Suprapubic skin (tissue), 4 donors: ENCODE measurements at regions not wholly inside any gene's neighbourhood (a gene's known extent, or its start where the extent isn't known, plus 50 kb on each side); places are given as distances from the start of the nearest gene placed in this dataset.

Source experiments
- EP300 ChIP-seq: sonication (generic); formaldehyde crosslinking; IDR thresholded peaks from one replicate; pipeline ENCODE4 v1.6.1; 2017; ENCODE audit warnings: antibody characterized with exemption
- POLR2A ChIP-seq, 2 donors: fragments of 450-650 bp; IDR thresholded peaks; one replicate each; pipeline ENCODE4 v1.6.1; 2017; ENCODE audit warnings: antibody characterized with exemption in 2 of 2, mild to moderate bottlenecking in 2 of 2, moderate library complexity in 2 of 2
- POLR2AphosphoS5 ChIP-seq, 3 donors: sonication (generic); formaldehyde crosslinking; IDR thresholded peaks; one replicate each; pipeline ENCODE4 v1.6.1; 2017; ENCODE audit warnings: antibody characterized with exemption in 3 of 3
- TF ChIP-seq, protein P1 (sequence below), 2 donors: fragments of 200-600 bp in 1 of 2; fragments of 450-650 bp in 1 of 2; sonication (generic) in 1 of 2; IDR thresholded peaks; one replicate each; pipeline ENCODE4 v1.5.1; 2016 to 2019; ENCODE audit warnings: antibody characterized with exemption in 2 of 2, mild to moderate bottlenecking in 1 of 2, moderate library complexity in 1 of 2

DNA sequence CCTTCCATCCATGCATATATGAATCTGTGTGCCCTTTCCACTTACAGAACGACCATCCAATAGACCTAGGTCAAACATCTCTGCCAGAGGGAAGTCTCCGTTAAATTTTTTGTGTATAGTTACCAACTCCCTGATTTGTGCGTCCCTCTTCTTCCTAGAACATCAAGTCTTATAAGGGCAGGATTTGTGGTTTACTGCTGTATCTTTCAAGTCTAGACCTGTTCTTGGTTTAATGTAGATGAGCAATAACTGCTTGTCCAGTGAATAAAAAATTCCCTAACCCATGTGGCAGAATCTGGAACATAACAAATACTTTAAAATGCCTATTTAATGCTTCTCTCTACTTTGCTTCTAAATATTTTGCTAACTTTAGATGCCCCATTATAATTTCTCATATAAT, 988.8 kb downstream of the RAPGEF2 start:
- TF ChIP-seq, protein P1, sequence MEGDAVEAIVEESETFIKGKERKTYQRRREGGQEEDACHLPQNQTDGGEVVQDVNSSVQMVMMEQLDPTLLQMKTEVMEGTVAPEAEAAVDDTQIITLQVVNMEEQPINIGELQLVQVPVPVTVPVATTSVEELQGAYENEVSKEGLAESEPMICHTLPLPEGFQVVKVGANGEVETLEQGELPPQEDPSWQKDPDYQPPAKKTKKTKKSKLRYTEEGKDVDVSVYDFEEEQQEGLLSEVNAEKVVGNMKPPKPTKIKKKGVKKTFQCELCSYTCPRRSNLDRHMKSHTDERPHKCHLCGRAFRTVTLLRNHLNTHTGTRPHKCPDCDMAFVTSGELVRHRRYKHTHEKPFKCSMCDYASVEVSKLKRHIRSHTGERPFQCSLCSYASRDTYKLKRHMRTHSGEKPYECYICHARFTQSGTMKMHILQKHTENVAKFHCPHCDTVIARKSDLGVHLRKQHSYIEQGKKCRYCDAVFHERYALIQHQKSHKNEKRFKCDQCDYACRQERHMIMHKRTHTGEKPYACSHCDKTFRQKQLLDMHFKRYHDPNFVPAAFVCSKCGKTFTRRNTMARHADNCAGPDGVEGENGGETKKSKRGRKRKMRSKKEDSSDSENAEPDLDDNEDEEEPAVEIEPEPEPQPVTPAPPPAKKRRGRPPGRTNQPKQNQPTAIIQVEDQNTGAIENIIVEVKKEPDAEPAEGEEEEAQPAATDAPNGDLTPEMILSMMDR (IDR thresholded peaks at IDR 0.05), result no peak
- TF ChIP-seq EP300 (no peak), POLR2A (IDR thresholded peaks at IDR 0.05) (no peak), POLR2AphosphoS5 (IDR thresholded peaks at IDR 0.05) (no peak)
